Mesenchymal stem cell (in vitro differentiated cells and primary cell): ENCODE measurements at regions not wholly inside any gene's neighbourhood (a gene's known extent, or its start where the extent isn't known, plus 50 kb on each side); places are given as distances from the start of the nearest gene placed in this dataset.

Source experiments
- DNase-seq: peaks from one replicate; pipeline ENCODE4 v3.0.0-alpha.2; 2013
- H2AFZ ChIP-seq: one replicate; pipeline ENCODE4 v1.6.1; 2013; ENCODE audit warnings: low read depth, mild to moderate bottlenecking, control low read depth, inconsistent platforms, low read length, moderate library complexity
- H2AK5ac ChIP-seq: 2 replicates; pipeline ENCODE4 v1.6.1; 2013; ENCODE audit warnings: low read length, moderate library complexity, mild to moderate bottlenecking, inconsistent platforms; ENCODE audit not compliant: severe bottlenecking
- H2BK120ac ChIP-seq: one replicate; pipeline ENCODE4 v1.6.1; 2013; ENCODE audit warnings: low read depth, mild to moderate bottlenecking, inconsistent platforms, low read length, moderate library complexity
- H2BK12ac ChIP-seq, 2 experiments: one replicate each; pipeline ENCODE4 v1.6.1; 2013; ENCODE audit warnings: inconsistent platforms in 2 of 2, low read length in 2 of 2, mild to moderate bottlenecking in 2 of 2, moderate library complexity in 2 of 2, control low read depth in 1 of 2
- H2BK15ac ChIP-seq: one replicate; pipeline ENCODE4 v1.6.1; 2013; ENCODE audit warnings: mild to moderate bottlenecking, low read depth, inconsistent platforms; ENCODE audit not compliant: poor library complexity, severe bottlenecking
- H2BK5ac ChIP-seq: 2 replicates; pipeline ENCODE4 v1.6.1; 2013; ENCODE audit warnings: low read depth, mild to moderate bottlenecking, low read length, control low read depth, inconsistent platforms; ENCODE audit not compliant: poor library complexity, severe bottlenecking
- H3K14ac ChIP-seq, 2 experiments: one replicate each; pipeline ENCODE4 v1.6.1; 2013; ENCODE audit warnings: inconsistent platforms in 2 of 2, low read length in 2 of 2, control low read depth in 1 of 2, mild to moderate bottlenecking in 1 of 2, moderate library complexity in 1 of 2
- H3K18ac ChIP-seq, 2 experiments: one replicate each; pipeline ENCODE4 v1.6.1; 2013; ENCODE audit warnings: inconsistent platforms in 2 of 2, low read length in 2 of 2, control low read depth in 1 of 2, low read depth in 1 of 2, mild to moderate bottlenecking in 1 of 2
- H3K23ac ChIP-seq, 2 experiments: one replicate each; pipeline ENCODE4 v1.6.1; 2013; ENCODE audit warnings: inconsistent platforms in 2 of 2, low read length in 2 of 2, mild to moderate bottlenecking in 2 of 2, moderate library complexity in 2 of 2, control low read depth in 1 of 2
- H3K27ac ChIP-seq: 2 replicates; pipeline ENCODE4 v1.5.1; 2013; ENCODE audit warnings: mild to moderate bottlenecking, moderate library complexity, low read length, control low read depth, inconsistent platforms; ENCODE audit not compliant: poor library complexity, severe bottlenecking
- H3K27me3 ChIP-seq, 2 experiments: 2 replicates each; pipeline versions ENCODE4 v1.6.1 to v1.7.0; 2013; ENCODE audit warnings: low read length in 2 of 2, mild to moderate bottlenecking in 2 of 2, moderate library complexity in 2 of 2, control low read depth in 1 of 2, inconsistent platforms in 1 of 2; ENCODE audit not compliant: control insufficient read depth in 1 of 2, insufficient read depth in 1 of 2
- H3K36me3 ChIP-seq, 2 experiments: 2 replicates each; pipeline versions ENCODE4 v1.6.1 to v1.7.0; 2013; ENCODE audit warnings: low read length in 2 of 2, control low read depth in 1 of 2, inconsistent platforms in 1 of 2, low read depth in 1 of 2, mild to moderate bottlenecking in 1 of 2; ENCODE audit not compliant: insufficient read depth in 2 of 2, control insufficient read depth in 1 of 2
- H3K4ac ChIP-seq, 2 experiments: one replicate each; pipeline ENCODE4 v1.6.1; 2013; ENCODE audit warnings: inconsistent platforms in 2 of 2, low read length in 2 of 2, mild to moderate bottlenecking in 2 of 2, moderate library complexity in 2 of 2, control low read depth in 1 of 2, low read depth in 1 of 2
- H3K4me1 ChIP-seq: 2 replicates; pipeline ENCODE4 v1.6.1; 2013; ENCODE audit warnings: low read depth, low read length, control low read depth; ENCODE audit not compliant: control insufficient read depth, insufficient read depth
- H3K4me2 ChIP-seq: 2 replicates; pipeline ENCODE4 v1.6.1; 2013; ENCODE audit warnings: low read length, mild to moderate bottlenecking, inconsistent platforms; ENCODE audit not compliant: poor library complexity, severe bottlenecking
- H3K4me3 ChIP-seq, 2 experiments: 2 replicates each; pipeline versions ENCODE4 v1.5.1 to v1.7.0; 2013; ENCODE audit warnings: low read length in 2 of 2, mild to moderate bottlenecking in 2 of 2, control low read depth in 1 of 2, low read depth in 1 of 2; ENCODE audit not compliant: insufficient read depth in 1 of 2
- H3K79me1 ChIP-seq: replicated peaks from 2 replicates; pipeline ENCODE4 v1.6.1; 2013; ENCODE audit warnings: mild to moderate bottlenecking, control low read depth, low read length, inconsistent platforms; ENCODE audit not compliant: poor library complexity, severe bottlenecking
- H3K9ac ChIP-seq: 2 replicates; pipeline ENCODE4 v1.7.0; 2013; ENCODE audit warnings: mild to moderate bottlenecking, low read length, moderate library complexity
- H3K9me3 ChIP-seq: 2 replicates; pipeline ENCODE4 v1.7.0; 2013; ENCODE audit warnings: mild to moderate bottlenecking, low read length; ENCODE audit not compliant: control insufficient read depth
- H4K8ac ChIP-seq: one replicate; pipeline ENCODE4 v1.6.1; 2013; ENCODE audit warnings: inconsistent platforms, mild to moderate bottlenecking, low read length, moderate library complexity
- H4K91ac ChIP-seq: one replicate; pipeline ENCODE4 v1.6.1; 2013; ENCODE audit warnings: mild to moderate bottlenecking, low read length, inconsistent platforms
- WGBS: methylation state at CpG from one replicate; pipeline ENCODE4 v1.1.7; 2013; ENCODE audit warnings: mixed read lengths; 5-methylcytosine and 5-hydroxymethylcytosine counted together

GRCh38 chr18:69208545-69208944 lies 192.1 kb upstream of the DOK6 start:
- no peak overlapping the region for H3K4me2 ChIP-seq
- no peak overlapping the region for H3K9ac ChIP-seq
- no peak overlapping the region for H2BK5ac ChIP-seq
- H4K8ac ChIP-seq, result no peak overlapping the region
- H2BK120ac ChIP-seq, result no peak overlapping the region
- no peaks in the 10 kb centered on the region for H3K27me3 ChIP-seq
- H3K14ac ChIP-seq, result no peak overlapping the region
- no peaks in the 10 kb centered on the region for H3K36me3 ChIP-seq
- H2AK5ac ChIP-seq, result no peak overlapping the region
- no peak overlapping the region for H3K27ac ChIP-seq
- no peak overlapping the region for H4K91ac ChIP-seq
- 91% methylated on average over 1 of the region's 2 CpGs for WGBS
- H2AFZ ChIP-seq, result no peak overlapping the region
- no peak overlapping the region for H3K4me3 ChIP-seq
- H3K79me1 ChIP-seq, result no peaks in the 10 kb centered on the region
- no peak overlapping the region for H2BK12ac ChIP-seq
- no peak overlapping the region for H3K18ac ChIP-seq
- H3K4me1 ChIP-seq, result no peaks in the 10 kb centered on the region
- no peak overlapping the region for H3K23ac ChIP-seq
- DNase-seq, result no peak
- H2BK15ac ChIP-seq, result no peak overlapping the region
- H3K4ac ChIP-seq, result no peak overlapping the region
- H3K9me3 ChIP-seq, result no peaks in the 10 kb centered on the region

- H3K4me1 ChIP-seq, result no peaks in the 10 kb centered on the region
- H3K23ac ChIP-seq, result no peak overlapping the region
- H3K18ac ChIP-seq, result no peak overlapping the region
- no peaks in the 10 kb centered on the region for H3K27me3 ChIP-seq
- no peak overlapping the region for H3K4me3 ChIP-seq
- no peaks in the 10 kb centered on the region for H3K9me3 ChIP-seq
- no peak overlapping the region for H2BK15ac ChIP-seq
- H2BK120ac ChIP-seq, result no peak overlapping the region
- DNase-seq, result no peak
- H3K9ac ChIP-seq, result no peak overlapping the region
- no peak overlapping the region for H4K8ac ChIP-seq
- H2AK5ac ChIP-seq, result no peak overlapping the region
- H3K79me1 ChIP-seq, result no peaks in the 10 kb centered on the region
- H3K4me2 ChIP-seq, result no peak overlapping the region
- H3K14ac ChIP-seq, result no peak overlapping the region
- no peaks in the 10 kb centered on the region for H3K36me3 ChIP-seq
- H4K91ac ChIP-seq, result no peak overlapping the region
- H2AFZ ChIP-seq, result no peak overlapping the region
- no peak overlapping the region for H2BK5ac ChIP-seq
- H3K27ac ChIP-seq, result no peak overlapping the region
- H3K4ac ChIP-seq, result no peak overlapping the region
- H2BK12ac ChIP-seq, result no peak overlapping the region
Measured at GRCh38 chr18:69209761-69210160, 190.9 kb upstream of the DOK6 start.

- Histone ChIP-seq H3K36me3 (no peaks in the 10 kb centered on the region), H3K9me3 (no peaks in the 10 kb centered on the region), H4K8ac (no peak overlapping the region), H3K18ac (no peak overlapping the region), H3K4ac (no peak overlapping the region), H3K9ac (no peak overlapping the region), H3K27me3 (no peaks in the 10 kb centered on the region), H3K4me2 (no peak overlapping the region), H2BK15ac (no peak overlapping the region), H2BK120ac (no peak overlapping the region), H4K91ac (no peak overlapping the region), H2AFZ (no peak overlapping the region), H3K23ac (no peak overlapping the region), H3K4me3 (no peak overlapping the region), H3K14ac (no peak overlapping the region), H3K27ac (no peak overlapping the region), H2BK5ac (no peak overlapping the region), H2BK12ac (no peak overlapping the region), H2AK5ac (no peak overlapping the region), H3K79me1 (no peaks in the 10 kb centered on the region), H3K4me1 (no peaks in the 10 kb centered on the region)
- WGBS, result no CpG with 5 or more reads among the region's 3 CpGs
- no peak for DNase-seq
Measured at GRCh38 chr18:69213842-69214241, 186.8 kb upstream of the DOK6 start.

- 100% methylated on average over 1 of the region's 1 CpG for WGBS
- no peaks in the 10 kb centered on the region for H3K79me1 ChIP-seq
Measured at GRCh38 chr18:69215161-69215560, 185.5 kb upstream of the DOK6 start.

More at GRCh38 chr18:69215161-69215560, 185.5 kb upstream of the DOK6 start:
- no peak overlapping the region for H3K27ac ChIP-seq
- DNase-seq, result no peak
- no peak overlapping the region for H3K9ac ChIP-seq
- no peak overlapping the region for H2BK120ac ChIP-seq
- H2BK12ac ChIP-seq, result no peak overlapping the region
- H4K91ac ChIP-seq, result no peak overlapping the region
- H3K18ac ChIP-seq, result no peak overlapping the region
- H3K4me3 ChIP-seq, result no peak overlapping the region
- no peaks in the 10 kb centered on the region for H3K36me3 ChIP-seq
- no peak overlapping the region for H2BK5ac ChIP-seq
- H2BK15ac ChIP-seq, result no peak overlapping the region
- H3K14ac ChIP-seq, result no peak overlapping the region
- no peak overlapping the region for H3K4ac ChIP-seq
- no peak overlapping the region for H3K4me2 ChIP-seq
- no peaks in the 10 kb centered on the region for H3K27me3 ChIP-seq
- no peak overlapping the region for H4K8ac ChIP-seq
- H3K23ac ChIP-seq, result no peak overlapping the region
- no peak overlapping the region for H2AK5ac ChIP-seq
- no peaks in the 10 kb centered on the region for H3K9me3 ChIP-seq
- H3K4me1 ChIP-seq, result no peaks in the 10 kb centered on the region
- no peak overlapping the region for H2AFZ ChIP-seq
